B cell (primary cell): ENCODE measurements at regions not wholly inside any gene's neighbourhood (a gene's known extent, or its start where the extent isn't known, plus 50 kb on each side); places are given as distances from the start of the nearest gene placed in this dataset.

ENCODE experiments used
- ATAC-seq: fragments of 200-7000 bp; cut with Tn5 transposase; one replicate; pipeline ENCODE4 v1.10.0; 2021; ENCODE audit warnings: low read depth, mild to moderate bottlenecking, moderate number of reproducible peaks, moderate library complexity
- CTCF ChIA-PET: fragments of 350-600 bp; sonication (Branson Sonifier 250); formaldehyde crosslinking; loops from one replicate; lab custom pipeline; 2021; ENCODE audit warnings: antibody characterized with exemption, inconsistent platforms; lab: Charles Lee
- POLR2A ChIA-PET: fragments of 350-600 bp; sonication (Branson Sonifier 250); formaldehyde crosslinking; loops from one replicate; lab custom pipeline; 2021; ENCODE audit warnings: antibody characterized with exemption; lab: Charles Lee
- DNase-seq: peaks from one replicate; pipeline ENCODE4 v3.0.0; 2013
- H2AFZ ChIP-seq: 2 replicates; pipeline ENCODE4 v1.6.1; 2012; ENCODE audit warnings: mild to moderate bottlenecking, low read depth, low read length; ENCODE audit not compliant: insufficient read depth, poor library complexity, severe bottlenecking
- H3K27ac ChIP-seq, 2 donors: 1 replicate in 1 of 2; 2 replicates in 1 of 2; pipeline ENCODE4 v1.5.1; 2012 to 2013; ENCODE audit warnings: low read length in 2 of 2, mild to moderate bottlenecking in 2 of 2, moderate library complexity in 1 of 2
- H3K27me3 ChIP-seq, 4 experiments: fragments of 200-600 bp in 1 of 4; sonication (generic) in 1 of 4; replicated peaks in 1 of 4; 1 replicate in 2 of 4; 2 replicates in 2 of 4; pipeline versions ENCODE4 v1.6.1 to v1.7.0; 2013 to 2016; ENCODE audit warnings: low read length in 3 of 4, mild to moderate bottlenecking in 2 of 4, mixed read lengths in 1 of 4, moderate library complexity in 1 of 4; ENCODE audit not compliant: insufficient read depth in 4 of 4, control insufficient read depth in 3 of 4; ENCODE audit errors: control extremely low read depth in 1 of 4
- H3K36me3 ChIP-seq, 2 experiments: replicated peaks in 1 of 2; 1 replicate in 1 of 2; 2 replicates in 1 of 2; pipeline versions ENCODE4 v1.6.1 to v1.7.1; 2013; ENCODE audit warnings: low read length in 1 of 2; ENCODE audit not compliant: insufficient read depth in 2 of 2, control insufficient read depth in 1 of 2; ENCODE audit errors: control extremely low read depth in 1 of 2, extremely low read depth in 1 of 2
- H3K4me1 ChIP-seq, 2 donors: fragments of 200-600 bp in 1 of 2; sonication (generic) in 1 of 2; 1 replicate in 1 of 2; 2 replicates in 1 of 2; pipeline versions ENCODE4 v1.5.1 to v1.6.1; 2013 to 2017; ENCODE audit warnings: low read length in 2 of 2; ENCODE audit not compliant: control insufficient read depth in 2 of 2, insufficient read depth in 2 of 2
- H3K4me2 ChIP-seq: replicated peaks from 2 replicates; pipeline ENCODE3; 2012; ENCODE audit warnings: mild to moderate bottlenecking, low read depth, low read length; ENCODE audit not compliant: poor library complexity, severe bottlenecking
- H3K4me3 ChIP-seq, 5 experiments: fragments of 200-600 bp in 1 of 5; sonication (generic) in 1 of 5; 1 replicate in 3 of 5; 2 replicates in 2 of 5; pipeline versions ENCODE4 v1.5.1 to v1.7.0; 2011 to 2016; ENCODE audit warnings: low read length in 4 of 5, mild to moderate bottlenecking in 4 of 5, low read depth in 2 of 5, control low read depth in 1 of 5, moderate library complexity in 1 of 5; ENCODE audit not compliant: insufficient read depth in 1 of 5; ENCODE audit errors: control extremely low read depth in 1 of 5, extremely low read depth in 1 of 5
- H3K79me2 ChIP-seq: fragments of 200-600 bp; sonication (generic); one replicate; pipeline ENCODE4 v1.6.0; 2016; ENCODE audit warnings: low read length; ENCODE audit not compliant: control insufficient read depth, insufficient read depth
- H3K9ac ChIP-seq: fragments of 200-600 bp; sonication (generic); 2 replicates; pipeline ENCODE4 v1.6.1; 2017; ENCODE audit warnings: mild to moderate bottlenecking, low read length, moderate library complexity
- H3K9me3 ChIP-seq, 3 donors: one replicate each; pipeline versions ENCODE4 v1.6.1 to v1.7.1; 2013; ENCODE audit warnings: low read length in 2 of 3; ENCODE audit not compliant: control insufficient read depth in 2 of 3, insufficient read depth in 1 of 3; ENCODE audit errors: control extremely low read depth in 1 of 3
- H4K20me1 ChIP-seq: 2 replicates; pipeline ENCODE4 v1.6.0; 2012; ENCODE audit warnings: mild to moderate bottlenecking, low read length; ENCODE audit not compliant: insufficient read depth, control insufficient read depth, poor library complexity, severe bottlenecking
- H3K27ac Mint-ChIP-seq: one replicate; pipeline ENCODE4 v1.8.0; 2021; ENCODE audit warnings: mixed read lengths
- H3K27me3 Mint-ChIP-seq: one replicate; pipeline ENCODE4 v1.8.0; 2021; ENCODE audit warnings: mixed read lengths
- H3K4me1 Mint-ChIP-seq: one replicate; pipeline ENCODE4 v1.8.0; 2021; ENCODE audit warnings: mixed read lengths
- H3K4me3 Mint-ChIP-seq: one replicate; pipeline ENCODE4 v1.8.0; 2021; ENCODE audit warnings: mixed read lengths
- H3K9me3 Mint-ChIP-seq: one replicate; pipeline ENCODE4 v1.8.0; 2022; ENCODE audit warnings: mixed read lengths; ENCODE audit not compliant: insufficient read depth
- CTCF ChIP-seq: fragments of 200-600 bp; IDR thresholded peaks from one replicate; pipeline ENCODE4 v1.8.0; 2022; ENCODE audit warnings: antibody characterized with exemption, mild to moderate bottlenecking
- EZH2 ChIP-seq: IDR thresholded peaks from 2 replicates; pipeline ENCODE4 v1.6.1; 2012; ENCODE audit warnings: borderline replicate concordance, low read depth, mild to moderate bottlenecking, moderate library complexity, low read length; ENCODE audit not compliant: insufficient read depth, poor library complexity, severe bottlenecking
- WGBS: methylation state at CpG from one replicate; pipeline ENCODE4 v1.1.5; 2013; ENCODE audit warnings: missing lambda C conversion rate; ENCODE audit not compliant: insufficient coverage; 5-methylcytosine and 5-hydroxymethylcytosine counted together
- intact Hi-C: fragments of 100-400 bp; cut with micrococcal nuclease; formaldehyde crosslinking; loops from one replicate; pipeline ENCODE4 v1.10.0; 2022

GRCh38 chr18:2168022-2168421, 403.3 kb downstream of the METTL4 start:
- POLR2A ChIA-PET = no interaction called here
- no peaks in the 10 kb centered on the region for H3K27me3 Mint-ChIP-seq
- WGBS = no CpG with 5 or more reads among the region's 5 CpGs
- no peak overlapping the region for H3K9ac ChIP-seq
- CTCF ChIA-PET = no interaction called here
- H3K4me1 Mint-ChIP-seq = no peaks in the 10 kb centered on the region
- no peak overlapping the region for H3K4me2 ChIP-seq
- H3K79me2 ChIP-seq = no peaks in the 10 kb centered on the region
- TF ChIP-seq CTCF = no peak
- no peak for TF ChIP-seq EZH2
- ATAC-seq (no peak), DNase-seq (no peak)
- no peak overlapping the region for H3K4me3 ChIP-seq
- no peak overlapping the region for H2AFZ ChIP-seq
- H4K20me1 ChIP-seq = no peaks in the 10 kb centered on the region
- no peak overlapping the region for H3K27ac Mint-ChIP-seq
- no peaks in the 10 kb centered on the region for H3K9me3 Mint-ChIP-seq
- H3K27me3 ChIP-seq = no peaks in the 10 kb centered on the region
- no peak overlapping the region for H3K27ac ChIP-seq
- no peak overlapping the region for H3K4me3 Mint-ChIP-seq
- no peaks in the 10 kb centered on the region for H3K36me3 ChIP-seq
- no peaks in the 10 kb centered on the region for H3K9me3 ChIP-seq
- intact Hi-C loops = no loop called here
- H3K4me1 ChIP-seq = no peaks in the 10 kb centered on the region

- Histone ChIP-seq H3K36me3 (no peaks in the 10 kb centered on the region), H3K4me1 (no peaks in the 10 kb centered on the region), H3K27me3 (no peaks in the 10 kb centered on the region), H4K20me1 (no peaks in the 10 kb centered on the region), H2AFZ (no peak overlapping the region), H3K79me2 (no peaks in the 10 kb centered on the region), H3K9ac (no peak overlapping the region), H3K4me2 (no peak overlapping the region), H3K9me3 (no peaks in the 10 kb centered on the region), H3K4me3 (no peak overlapping the region), H3K27ac (no peak overlapping the region)
- ATAC-seq (no peak), DNase-seq (no peak)
- POLR2A ChIA-PET = no interaction called here
- Mint-ChIP-seq H3K27me3 (no peaks in the 10 kb centered on the region), H3K9me3 (no peaks in the 10 kb centered on the region), H3K27ac (no peak overlapping the region), H3K4me1 (no peaks in the 10 kb centered on the region), H3K4me3 (no peak overlapping the region)
- intact Hi-C loops = no loop called here
- CTCF ChIA-PET = no interaction called here
- TF ChIP-seq CTCF (no peak), EZH2 (no peak)
Measured at GRCh38 chr18:2169656-2170055, 401.6 kb downstream of the METTL4 start.
